ENCODE measurements at regions not wholly inside any gene's neighbourhood (a gene's known extent, or its start where the extent isn't known, plus 50 kb on each side); places are given as distances from the start of the nearest gene placed in this dataset.

DNA sequence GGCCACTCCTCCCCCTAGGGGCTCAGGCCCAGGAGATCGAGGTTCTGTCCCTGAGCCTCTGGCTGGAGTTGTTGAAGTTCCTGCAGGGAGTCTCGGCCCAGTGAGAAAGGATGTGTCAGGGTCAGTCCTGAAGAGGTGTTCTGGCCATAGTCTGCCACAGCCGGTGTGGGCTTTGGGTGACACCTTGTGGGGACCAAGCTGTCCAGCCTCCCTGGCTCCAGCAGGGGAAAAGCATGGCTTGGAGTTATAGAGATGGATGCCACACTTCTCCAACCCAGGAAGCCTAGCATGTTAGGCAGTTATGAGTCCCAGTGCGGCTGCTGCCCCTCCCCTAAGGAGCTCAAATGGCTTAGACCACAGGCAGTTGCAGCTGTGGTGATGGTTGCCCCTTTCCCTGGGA is 945.6 kb upstream of the GBE1 start:
- TF ChIP-seq, protein P1, sequence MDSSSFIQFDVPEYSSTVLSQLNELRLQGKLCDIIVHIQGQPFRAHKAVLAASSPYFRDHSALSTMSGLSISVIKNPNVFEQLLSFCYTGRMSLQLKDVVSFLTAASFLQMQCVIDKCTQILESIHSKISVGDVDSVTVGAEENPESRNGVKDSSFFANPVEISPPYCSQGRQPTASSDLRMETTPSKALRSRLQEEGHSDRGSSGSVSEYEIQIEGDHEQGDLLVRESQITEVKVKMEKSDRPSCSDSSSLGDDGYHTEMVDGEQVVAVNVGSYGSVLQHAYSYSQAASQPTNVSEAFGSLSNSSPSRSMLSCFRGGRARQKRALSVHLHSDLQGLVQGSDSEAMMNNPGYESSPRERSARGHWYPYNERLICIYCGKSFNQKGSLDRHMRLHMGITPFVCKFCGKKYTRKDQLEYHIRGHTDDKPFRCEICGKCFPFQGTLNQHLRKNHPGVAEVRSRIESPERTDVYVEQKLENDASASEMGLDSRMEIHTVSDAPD (CRISPR knock-in tag; IDR thresholded peaks at IDR 0.05), result no peak
- no peak for TF ChIP-seq ZNF175 (CRISPR knock-in tag; IDR thresholded peaks at IDR 0.05; ENCODE audit: low read depth)
- TF ChIP-seq PRPF4 (IDR thresholded peaks at IDR 0.05; ENCODE audit: insufficient read depth, low read depth, low read length, poor library complexity, severe bottlenecking), result no peak
- TF ChIP-seq NFE2 (IDR thresholded peaks at IDR 0.05; ENCODE audit: low read depth), result no peak
- TF ChIP-seq, protein P2, sequence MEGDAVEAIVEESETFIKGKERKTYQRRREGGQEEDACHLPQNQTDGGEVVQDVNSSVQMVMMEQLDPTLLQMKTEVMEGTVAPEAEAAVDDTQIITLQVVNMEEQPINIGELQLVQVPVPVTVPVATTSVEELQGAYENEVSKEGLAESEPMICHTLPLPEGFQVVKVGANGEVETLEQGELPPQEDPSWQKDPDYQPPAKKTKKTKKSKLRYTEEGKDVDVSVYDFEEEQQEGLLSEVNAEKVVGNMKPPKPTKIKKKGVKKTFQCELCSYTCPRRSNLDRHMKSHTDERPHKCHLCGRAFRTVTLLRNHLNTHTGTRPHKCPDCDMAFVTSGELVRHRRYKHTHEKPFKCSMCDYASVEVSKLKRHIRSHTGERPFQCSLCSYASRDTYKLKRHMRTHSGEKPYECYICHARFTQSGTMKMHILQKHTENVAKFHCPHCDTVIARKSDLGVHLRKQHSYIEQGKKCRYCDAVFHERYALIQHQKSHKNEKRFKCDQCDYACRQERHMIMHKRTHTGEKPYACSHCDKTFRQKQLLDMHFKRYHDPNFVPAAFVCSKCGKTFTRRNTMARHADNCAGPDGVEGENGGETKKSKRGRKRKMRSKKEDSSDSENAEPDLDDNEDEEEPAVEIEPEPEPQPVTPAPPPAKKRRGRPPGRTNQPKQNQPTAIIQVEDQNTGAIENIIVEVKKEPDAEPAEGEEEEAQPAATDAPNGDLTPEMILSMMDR (IDR thresholded peaks at IDR 0.05 in 2 of 3, conservative IDR thresholded peaks at IDR 0.05 in 1 of 3; ENCODE audit: insufficient read depth in 2 of 3, low read depth in 1 of 3, low read length in 3 of 3), result no peak
